Fibroblast of lung (primary cell): ENCODE measurements at regions not wholly inside any gene's neighbourhood (a gene's known extent, or its start where the extent isn't known, plus 50 kb on each side); places are given as distances from the start of the nearest gene placed in this dataset.

Experiments
- EZH2 ChIP-seq: IDR thresholded peaks from 2 replicates; pipeline ENCODE4 v1.5.1; 2012; ENCODE audit warnings: low read length, control low read depth, mild to moderate bottlenecking; ENCODE audit errors: missing control alignments
- TF ChIP-seq, protein P1 (sequence below), 2 donors: IDR thresholded peaks in 1 of 2; conservative IDR thresholded peaks in 1 of 2; 1 replicate in 1 of 2; 2 replicates in 1 of 2; pipeline ENCODE4 v1.5.1; 2011 to 2012; ENCODE audit warnings: low read length in 2 of 2, control low read depth in 1 of 2, inconsistent platforms in 1 of 2, low read depth in 1 of 2, mild to moderate bottlenecking in 1 of 2

GRCh38 chr6:112407101-112407590 lies 60.0 kb downstream of the RFPL4B start:
- TF ChIP-seq, protein P1, sequence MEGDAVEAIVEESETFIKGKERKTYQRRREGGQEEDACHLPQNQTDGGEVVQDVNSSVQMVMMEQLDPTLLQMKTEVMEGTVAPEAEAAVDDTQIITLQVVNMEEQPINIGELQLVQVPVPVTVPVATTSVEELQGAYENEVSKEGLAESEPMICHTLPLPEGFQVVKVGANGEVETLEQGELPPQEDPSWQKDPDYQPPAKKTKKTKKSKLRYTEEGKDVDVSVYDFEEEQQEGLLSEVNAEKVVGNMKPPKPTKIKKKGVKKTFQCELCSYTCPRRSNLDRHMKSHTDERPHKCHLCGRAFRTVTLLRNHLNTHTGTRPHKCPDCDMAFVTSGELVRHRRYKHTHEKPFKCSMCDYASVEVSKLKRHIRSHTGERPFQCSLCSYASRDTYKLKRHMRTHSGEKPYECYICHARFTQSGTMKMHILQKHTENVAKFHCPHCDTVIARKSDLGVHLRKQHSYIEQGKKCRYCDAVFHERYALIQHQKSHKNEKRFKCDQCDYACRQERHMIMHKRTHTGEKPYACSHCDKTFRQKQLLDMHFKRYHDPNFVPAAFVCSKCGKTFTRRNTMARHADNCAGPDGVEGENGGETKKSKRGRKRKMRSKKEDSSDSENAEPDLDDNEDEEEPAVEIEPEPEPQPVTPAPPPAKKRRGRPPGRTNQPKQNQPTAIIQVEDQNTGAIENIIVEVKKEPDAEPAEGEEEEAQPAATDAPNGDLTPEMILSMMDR (conservative IDR thresholded peaks at IDR 0.05 in 1 of 2, IDR thresholded peaks at IDR 0.05 in 1 of 2; ENCODE audit: low read depth in 1 of 2, low read length in 2 of 2): no peak
- no peak for TF ChIP-seq EZH2
